ENCODE measurements at regions not wholly inside any gene's neighbourhood (a gene's known extent, or its start where the extent isn't known, plus 50 kb on each side); places are given as distances from the start of the nearest gene placed in this dataset.
"Not testable (repeated sequence)": the region's sequence is repeated elsewhere in the genome, so short reads cannot be mapped to it uniquely, and the experiment has no call there.

GRCh38 chr7:17580856-17581255 is 282.4 kb downstream of the AHR start:
- POLR2A ChIA-PET: interaction anchor here (0.9 kb wide), 1 partner anchor 20 kb away, joined by 3 read pairs; no protein-coding TSS in a partner anchor
- CTCF ChIA-PET: no interaction called here
- no peak for TF ChIP-seq CTCF (IDR thresholded peaks at IDR 0.05; ENCODE audit: low read depth, low read length)

GRCh38 chr7:17581301-17581700 is 282.8 kb downstream of the AHR start:
- no peaks in the 10 kb centered on the region for H3K27me3 ChIP-seq (ENCODE audit: control insufficient read depth, insufficient read depth, low read length)
- ChIA-PET POLR2A (no interaction called here), CTCF (no interaction called here)
- TF ChIP-seq CTCF (IDR thresholded peaks at IDR 0.05; ENCODE audit: low read depth, low read length): no peak
- H3K27ac ChIP-seq (ENCODE audit: low read depth, low read length): no peak overlapping the region
- no peaks in the 10 kb centered on the region for H3K9me3 ChIP-seq (ENCODE audit: control insufficient read depth, insufficient read depth, low read length)
- H3K4me3 ChIP-seq (ENCODE audit: low read depth, low read length): no peak overlapping the region
- no peak for DNase-seq (ENCODE audit: low read depth, low spot score)

More at GRCh38 chr7:17580856-17581255, 282.4 kb downstream of the AHR start:
- no peak for DNase-seq (ENCODE audit: low read depth, low spot score)
- Histone ChIP-seq H3K4me3 (ENCODE audit: low read depth, low read length) (no peak overlapping the region), H3K9me3 (ENCODE audit: control insufficient read depth, insufficient read depth, low read length) (no peaks in the 10 kb centered on the region), H3K27me3 (ENCODE audit: control insufficient read depth, insufficient read depth, low read length) (no peaks in the 10 kb centered on the region), H3K27ac (ENCODE audit: low read depth, low read length) (no peak overlapping the region)

- DNase-seq (ENCODE audit: low read depth, low spot score); H3K9me3 ChIP-seq (ENCODE audit: control insufficient read depth, insufficient read depth, low read length); CTCF ChIA-PET; H3K27me3 ChIP-seq (ENCODE audit: control insufficient read depth, insufficient read depth, low read length); POLR2A ChIA-PET; H3K27ac ChIP-seq (ENCODE audit: low read depth, low read length); H3K4me3 ChIP-seq (ENCODE audit: low read depth, low read length): not testable (repeated sequence)
Observed at GRCh38 chr7:17582696-17583095, 284.2 kb downstream of the AHR start.

- POLR2A ChIA-PET: no interaction called here
- no peak for TF ChIP-seq CTCF (IDR thresholded peaks at IDR 0.05; ENCODE audit: low read depth, low read length)
Observed at GRCh38 chr7:17583786-17584185, 285.3 kb downstream of the AHR start.

GRCh38 chr7:17584822-17585221 is 286.4 kb downstream of the AHR start:
- DNase-seq (ENCODE audit: low read depth, low spot score): peak; percentile 49
- POLR2A ChIA-PET: no interaction called here
- Histone ChIP-seq H3K4me3 (ENCODE audit: low read depth, low read length) (no peak overlapping the region), H3K27me3 (ENCODE audit: control insufficient read depth, insufficient read depth, low read length) (no peaks in the 10 kb centered on the region), H3K27ac (ENCODE audit: low read depth, low read length) (no peak overlapping the region), H3K9me3 (ENCODE audit: control insufficient read depth, insufficient read depth, low read length) (no peaks in the 10 kb centered on the region)
- CTCF ChIA-PET: no interaction called here
- TF ChIP-seq CTCF (IDR thresholded peaks at IDR 0.05; ENCODE audit: low read depth, low read length): no peak

More at GRCh38 chr7:17583786-17584185, 285.3 kb downstream of the AHR start:
- Histone ChIP-seq H3K9me3 (ENCODE audit: control insufficient read depth, insufficient read depth, low read length) (no peaks in the 10 kb centered on the region), H3K4me3 (ENCODE audit: low read depth, low read length) (no peak overlapping the region), H3K27me3 (ENCODE audit: control insufficient read depth, insufficient read depth, low read length) (no peaks in the 10 kb centered on the region), H3K27ac (ENCODE audit: low read depth, low read length) (no peak overlapping the region)
- DNase-seq (ENCODE audit: low read depth, low spot score): no peak
- CTCF ChIA-PET: interaction anchor here (0.9 kb wide), 1 partner anchor 601 kb away, joined by 3 read pairs; no protein-coding TSS in a partner anchor

GRCh38 chr7:17586711-17587110 is 288.3 kb downstream of the AHR start:
- TF ChIP-seq CTCF (IDR thresholded peaks at IDR 0.05; ENCODE audit: low read depth, low read length): no peak
- POLR2A ChIA-PET: no interaction called here
- no peak overlapping the region for H3K27ac ChIP-seq (ENCODE audit: low read depth, low read length)
- CTCF ChIA-PET: interaction anchor here (0.6 to 1.5 kb wide), 3 partner anchors 11 to 60 kb away, joined by 3 to 4 read pairs (median 3); no protein-coding TSS in a partner anchor
- no peaks in the 10 kb centered on the region for H3K27me3 ChIP-seq (ENCODE audit: control insufficient read depth, insufficient read depth, low read length)
- H3K4me3 ChIP-seq (ENCODE audit: low read depth, low read length): no peak overlapping the region
- no peak for DNase-seq (ENCODE audit: low read depth, low spot score)
- H3K9me3 ChIP-seq (ENCODE audit: control insufficient read depth, insufficient read depth, low read length): no peaks in the 10 kb centered on the region
